H1 (cell line): ENCODE measurements at regions not wholly inside any gene's neighbourhood (a gene's known extent, or its start where the extent isn't known, plus 50 kb on each side); places are given as distances from the start of the nearest gene placed in this dataset.

ENCODE experiments used
- ATF3 ChIP-seq: IDR thresholded peaks from 2 replicates; pipeline ENCODE4 v1.6.1; 2011; ENCODE audit warnings: low read depth, mild to moderate bottlenecking, low read length; ENCODE audit not compliant: insufficient read depth
- CTCF ChIP-seq, 3 experiments: IDR thresholded peaks; 1 replicate in 2 of 3; 2 replicates in 1 of 3; pipeline versions ENCODE4 v1.5.1 to v1.6.1; 2011; ENCODE audit warnings: low read length in 3 of 3, mild to moderate bottlenecking in 3 of 3, inconsistent platforms in 2 of 3, low read depth in 1 of 3, moderate library complexity in 1 of 3; ENCODE audit not compliant: insufficient read depth in 1 of 3; ENCODE audit errors: control extremely low read depth in 1 of 3
- EZH2 ChIP-seq: fragments of 200-600 bp; sonication (generic); IDR thresholded peaks from 2 replicates; pipeline ENCODE4 v1.7.1; 2012; ENCODE audit warnings: low read depth, mild to moderate bottlenecking, moderate library complexity, low read length, inconsistent platforms; ENCODE audit not compliant: severe bottlenecking
- JUND ChIP-seq: IDR thresholded peaks from 2 replicates; pipeline ENCODE4 v1.6.1; 2011; ENCODE audit warnings: mild to moderate bottlenecking, improper control_type of control experiment, low read length
- KDM1A ChIP-seq: fragments of 200-600, 300-600 bp; sonication (generic); IDR thresholded peaks from 2 replicates; pipeline ENCODE4 v1.7.1; 2016; ENCODE audit warnings: mild to moderate bottlenecking, low read length, borderline replicate concordance
- MAFK ChIP-seq: IDR thresholded peaks from 2 replicates; pipeline ENCODE4 v1.6.1; 2012; ENCODE audit warnings: low read depth, mild to moderate bottlenecking, improper control_type of control experiment, low read length
- POLR2A ChIP-seq, 2 experiments: IDR thresholded peaks; 1 replicate in 1 of 2; 2 replicates in 1 of 2; pipeline ENCODE4 v1.6.1; 2011; ENCODE audit warnings: low read depth in 2 of 2, low read length in 2 of 2, mild to moderate bottlenecking in 2 of 2; ENCODE audit errors: control extremely low read depth in 1 of 2
- SIRT6 ChIP-seq: IDR thresholded peaks from one replicate; pipeline ENCODE4 v1.7.1; 2012; ENCODE audit warnings: low read length, inconsistent platforms
- SP1 ChIP-seq: IDR thresholded peaks from 2 replicates; pipeline ENCODE4 v1.6.1; 2011; ENCODE audit warnings: low read depth, low read length
- TAF1 ChIP-seq: IDR thresholded peaks from 2 replicates; pipeline ENCODE4 v1.6.1; 2011; ENCODE audit warnings: mild to moderate bottlenecking, low read depth, low read length
- TBP ChIP-seq: IDR thresholded peaks from 2 replicates; pipeline ENCODE4 v1.6.1; 2011; ENCODE audit warnings: low read depth, low read length, improper control_type of control experiment
- ZNF274 ChIP-seq: IDR thresholded peaks from 2 replicates; pipeline ENCODE4 v1.7.0; 2012; ENCODE audit warnings: low read length, borderline replicate concordance; ENCODE audit errors: extremely low read depth

- TF ChIP-seq CTCF (IDR thresholded peaks at IDR 0.05; ENCODE audit: control extremely low read depth in 1 of 3, insufficient read depth in 1 of 3, low read depth in 1 of 3, low read length in 3 of 3), result no peak
- TF ChIP-seq ZNF274, result no peak
- no peak for TF ChIP-seq MAFK
- TF ChIP-seq POLR2A (IDR thresholded peaks at IDR 0.05; ENCODE audit: control extremely low read depth in 1 of 2, low read depth in 2 of 2, low read length in 2 of 2), result no peak
- TF ChIP-seq EZH2, result no peak
- no peak for TF ChIP-seq TAF1
- TF ChIP-seq KDM1A, result no peak
- no peak for TF ChIP-seq ATF3
- TF ChIP-seq JUND, result no peak
- no peak for TF ChIP-seq SP1
- no peak for TF ChIP-seq SIRT6
- TF ChIP-seq TBP, result no peak
Observed at GRCh38 chr17:53270936-53271335, 551.8 kb upstream of the KIF2B start.
